Gastrocnemius medialis (tissue), 4 donors: ENCODE measurements at regions not wholly inside any gene's neighbourhood (a gene's known extent, or its start where the extent isn't known, plus 50 kb on each side); places are given as distances from the start of the nearest gene placed in this dataset.

Experiments
- POLR2A ChIP-seq, 2 donors: fragments of 450-650 bp; IDR thresholded peaks; one replicate each; pipeline ENCODE4 v1.6.1; 2017; ENCODE audit warnings: antibody characterized with exemption in 2 of 2, mild to moderate bottlenecking in 2 of 2, moderate library complexity in 2 of 2
- TF ChIP-seq, protein P1 (sequence below), 5 experiments: fragments of 450-650 bp in 3 of 5; fragments of 200-600 bp in 2 of 5; sonication (generic) in 2 of 5; IDR thresholded peaks in 4 of 5; conservative IDR thresholded peaks in 1 of 5; 1 replicate in 4 of 5; 2 replicates in 1 of 5; pipeline ENCODE4 v1.5.1; 2016 to 2019; ENCODE audit warnings: antibody characterized with exemption in 5 of 5, mild to moderate bottlenecking in 3 of 5, moderate library complexity in 3 of 5

- TF ChIP-seq, protein P1, sequence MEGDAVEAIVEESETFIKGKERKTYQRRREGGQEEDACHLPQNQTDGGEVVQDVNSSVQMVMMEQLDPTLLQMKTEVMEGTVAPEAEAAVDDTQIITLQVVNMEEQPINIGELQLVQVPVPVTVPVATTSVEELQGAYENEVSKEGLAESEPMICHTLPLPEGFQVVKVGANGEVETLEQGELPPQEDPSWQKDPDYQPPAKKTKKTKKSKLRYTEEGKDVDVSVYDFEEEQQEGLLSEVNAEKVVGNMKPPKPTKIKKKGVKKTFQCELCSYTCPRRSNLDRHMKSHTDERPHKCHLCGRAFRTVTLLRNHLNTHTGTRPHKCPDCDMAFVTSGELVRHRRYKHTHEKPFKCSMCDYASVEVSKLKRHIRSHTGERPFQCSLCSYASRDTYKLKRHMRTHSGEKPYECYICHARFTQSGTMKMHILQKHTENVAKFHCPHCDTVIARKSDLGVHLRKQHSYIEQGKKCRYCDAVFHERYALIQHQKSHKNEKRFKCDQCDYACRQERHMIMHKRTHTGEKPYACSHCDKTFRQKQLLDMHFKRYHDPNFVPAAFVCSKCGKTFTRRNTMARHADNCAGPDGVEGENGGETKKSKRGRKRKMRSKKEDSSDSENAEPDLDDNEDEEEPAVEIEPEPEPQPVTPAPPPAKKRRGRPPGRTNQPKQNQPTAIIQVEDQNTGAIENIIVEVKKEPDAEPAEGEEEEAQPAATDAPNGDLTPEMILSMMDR (IDR thresholded peaks at IDR 0.05 in 4 of 5, conservative IDR thresholded peaks at IDR 0.05 in 1 of 5), result no peak
- no peak for TF ChIP-seq POLR2A (IDR thresholded peaks at IDR 0.05)
These were observed 202.2 kb upstream of the DCN start for GRCh38 chr12:91384806-91385205.
